WTC11 (cell line): ENCODE measurements at regions not wholly inside any gene's neighbourhood (a gene's known extent, or its start where the extent isn't known, plus 50 kb on each side); places are given as distances from the start of the nearest gene placed in this dataset.

Experiments
- ATAC-seq: fragments of 200-7000 bp; cut with Tn5 transposase; 2 replicates; pipeline ENCODE4 v1.10.0; 2021; ENCODE audit warnings: mild to moderate bottlenecking, moderate library complexity
- CTCF ChIA-PET: fragments of 300-600 bp; sonication (Branson Sonifier 250); formaldehyde crosslinking; loops from one replicate; lab custom pipeline; 2021; ENCODE audit warnings: antibody characterized with exemption; lab: Charles Lee
- POLR2A ChIA-PET: fragments of 350-600 bp; sonication (Branson Sonifier 250); formaldehyde crosslinking; loops from one replicate; lab custom pipeline; 2021; ENCODE audit warnings: antibody characterized with exemption; lab: Charles Lee
- DNase-seq: peaks from one replicate; pipeline ENCODE4 v3.0.0; 2021; ENCODE audit warnings: low spot score
- H3K27ac Mint-ChIP-seq: 2 replicates; pipeline ENCODE4 v1.8.0; 2021; ENCODE audit warnings: mixed read lengths
- H3K27me3 Mint-ChIP-seq: 2 replicates; pipeline ENCODE4 v1.8.0; 2021; ENCODE audit warnings: low read depth, mild to moderate bottlenecking, moderate library complexity, mixed read lengths
- H3K36me3 Mint-ChIP-seq: 2 replicates; pipeline ENCODE4 v1.8.0; 2021; ENCODE audit warnings: mixed read lengths
- H3K4me1 Mint-ChIP-seq: 2 replicates; pipeline ENCODE4 v1.8.0; 2022; ENCODE audit warnings: mixed read lengths
- H3K4me3 Mint-ChIP-seq: 2 replicates; pipeline ENCODE4 v1.8.0; 2021; ENCODE audit warnings: mild to moderate bottlenecking, moderate library complexity, mixed read lengths
- H3K9me3 Mint-ChIP-seq: 2 replicates; pipeline ENCODE4 v1.8.0; 2021; ENCODE audit warnings: mixed read lengths
- ARID4B ChIP-seq: sonication (generic); formaldehyde crosslinking; IDR thresholded peaks from 2 replicates; pipeline ENCODE4 v1.8.0; 2023; ENCODE audit warnings: missing genetic modification reagents, mild to moderate bottlenecking, borderline replicate concordance
- CREM ChIP-seq: sonication (generic); formaldehyde crosslinking; IDR thresholded peaks from 2 replicates; pipeline ENCODE4 v1.8.1; 2022; ENCODE audit warnings: mild to moderate bottlenecking, missing genetic modification reagents, moderate library complexity
- ELF4 ChIP-seq: sonication (generic); formaldehyde crosslinking; IDR thresholded peaks from 2 replicates; pipeline ENCODE4 v1.8.1; 2022; ENCODE audit warnings: low read depth, mild to moderate bottlenecking, moderate library complexity, missing genetic modification reagents
- FOXK1 ChIP-seq: sonication (generic); formaldehyde crosslinking; IDR thresholded peaks from 2 replicates; pipeline ENCODE4 v1.8.0; 2022; ENCODE audit warnings: mild to moderate bottlenecking, moderate library complexity, missing genetic modification reagents
- JUN ChIP-seq: sonication (generic); formaldehyde crosslinking; IDR thresholded peaks from 2 replicates; pipeline ENCODE4 v1.8.0; 2023; ENCODE audit warnings: mild to moderate bottlenecking, missing genetic modification reagents
- KAT7 ChIP-seq: sonication (generic); formaldehyde crosslinking; IDR thresholded peaks from 2 replicates; pipeline ENCODE4 v1.8.1; 2023; ENCODE audit warnings: missing genetic modification reagents, mild to moderate bottlenecking, borderline replicate concordance
- MLX ChIP-seq: sonication (generic); formaldehyde crosslinking; IDR thresholded peaks from 2 replicates; pipeline ENCODE4 v1.8.1; 2023; ENCODE audit warnings: mild to moderate bottlenecking, missing genetic modification reagents, moderate library complexity
- NR3C1 ChIP-seq: sonication (generic); formaldehyde crosslinking; conservative IDR thresholded peaks from 2 replicates; pipeline ENCODE4 v1.8.1; 2023; ENCODE audit warnings: low read depth, mild to moderate bottlenecking, missing genetic modification reagents
- PREB ChIP-seq: sonication (generic); formaldehyde crosslinking; IDR thresholded peaks from 2 replicates; pipeline ENCODE4 v1.8.1; 2022; ENCODE audit warnings: mild to moderate bottlenecking, missing genetic modification reagents, moderate library complexity, borderline replicate concordance
- RORB ChIP-seq: fragments of 250-450 bp; sonication (Bioruptor Pico); IDR thresholded peaks from 2 replicates; pipeline ENCODE4 v1.9.0; 2021; ENCODE audit warnings: mild to moderate bottlenecking
- TCF7 ChIP-seq: sonication (generic); formaldehyde crosslinking; IDR thresholded peaks from 2 replicates; pipeline ENCODE4 v1.8.0; 2022; ENCODE audit warnings: mild to moderate bottlenecking, low read depth, missing genetic modification reagents, moderate library complexity
- ZNF317 ChIP-seq: sonication (generic); formaldehyde crosslinking; IDR thresholded peaks from 2 replicates; pipeline ENCODE4 v1.8.1; 2023; ENCODE audit warnings: low read depth, mild to moderate bottlenecking, moderate library complexity, missing genetic modification reagents, borderline replicate concordance
- ZNF671 ChIP-seq: fragments of 250-450 bp; sonication (Bioruptor Pico); IDR thresholded peaks from 2 replicates; pipeline ENCODE4 v1.8.0; 2021; ENCODE audit warnings: mild to moderate bottlenecking
- TF ChIP-seq, protein P1 (sequence below): sonication (generic); formaldehyde crosslinking; IDR thresholded peaks from 2 replicates; pipeline ENCODE4 v1.8.1; 2022; ENCODE audit warnings: mild to moderate bottlenecking, moderate library complexity, missing genetic modification reagents
- TF ChIP-seq, protein P2 (sequence below): fragments of 250-450 bp; sonication (Bioruptor Pico); IDR thresholded peaks from 2 replicates; pipeline ENCODE4 v1.9.0; 2021; ENCODE audit warnings: mild to moderate bottlenecking, borderline replicate concordance

DNA sequence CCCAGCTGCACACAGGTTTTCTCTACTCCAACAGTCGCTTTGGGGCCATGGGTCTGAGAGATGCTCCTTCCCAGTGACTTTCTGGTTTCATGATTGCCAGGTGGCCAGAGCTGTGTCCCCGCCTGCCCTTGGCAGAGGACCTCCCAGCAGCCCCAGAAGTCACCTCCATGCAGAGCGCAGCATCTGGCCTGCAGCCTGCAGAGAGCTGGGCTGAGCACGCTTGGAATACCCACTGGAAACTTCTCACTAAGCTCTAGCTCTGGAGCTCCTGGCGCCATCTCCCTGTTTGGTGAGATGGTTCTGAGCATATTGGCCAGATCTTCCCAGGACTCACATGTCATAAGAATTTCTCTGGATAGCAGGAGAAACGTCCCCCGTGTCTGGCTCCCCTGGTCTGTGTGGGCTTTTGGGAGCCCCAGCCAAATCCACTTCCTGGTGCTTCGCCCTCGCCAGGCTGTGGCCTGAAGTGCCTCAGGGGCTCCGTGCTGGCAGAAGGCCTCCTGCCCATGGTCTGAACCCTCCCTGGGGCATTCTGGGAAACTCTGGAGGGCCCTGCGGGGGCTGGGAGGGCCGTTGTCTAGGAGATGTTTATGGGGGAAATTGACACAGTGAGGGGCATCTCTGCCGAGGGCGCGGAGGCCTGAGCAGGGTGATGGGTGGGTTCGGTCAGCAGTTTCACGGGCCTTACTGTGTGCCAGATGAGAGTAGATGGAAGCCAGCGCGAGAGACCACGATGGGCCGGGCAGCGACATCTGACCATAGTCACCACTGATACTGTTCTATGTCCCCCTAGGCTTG is 73.2 kb upstream of the CIBAR2 start:
- H3K27ac Mint-ChIP-seq, result no peak overlapping the region
- ATAC-seq, result no peak
- no peak for TF ChIP-seq MLX (CRISPR knock-in tag)
- TF ChIP-seq RORB (CRISPR knock-in tag), result no peak
- no peak for TF ChIP-seq NR3C1 (CRISPR knock-in tag)
- no peak for TF ChIP-seq KAT7
- TF ChIP-seq CREM (CRISPR knock-in tag), result no peak
- TF ChIP-seq JUN, result no peak
- no peak for TF ChIP-seq PREB (CRISPR knock-in tag)
- no peak overlapping the region for H3K4me3 Mint-ChIP-seq
- peaks cover 18% of the 10 kb centered on the region for H3K9me3 Mint-ChIP-seq
- ChIA-PET CTCF (interaction anchor here (0.8 to 2.4 kb wide), 3 partner anchors 50 to 71 kb away, joined by 3 to 21 read pairs (median 12); no protein-coding TSS in a partner anchor), POLR2A (no interaction called here)
- H3K27me3 Mint-ChIP-seq, result peaks cover 2% of the 10 kb centered on the region; the same call in 1 of the 2 replicates
- no peak for DNase-seq
- peaks cover 30% of the 10 kb centered on the region for H3K36me3 Mint-ChIP-seq
- 0 out of 2 replicates have a peak, but pooled peaks cover 4% of the 10 kb centered on the region for H3K4me1 Mint-ChIP-seq

DNA sequence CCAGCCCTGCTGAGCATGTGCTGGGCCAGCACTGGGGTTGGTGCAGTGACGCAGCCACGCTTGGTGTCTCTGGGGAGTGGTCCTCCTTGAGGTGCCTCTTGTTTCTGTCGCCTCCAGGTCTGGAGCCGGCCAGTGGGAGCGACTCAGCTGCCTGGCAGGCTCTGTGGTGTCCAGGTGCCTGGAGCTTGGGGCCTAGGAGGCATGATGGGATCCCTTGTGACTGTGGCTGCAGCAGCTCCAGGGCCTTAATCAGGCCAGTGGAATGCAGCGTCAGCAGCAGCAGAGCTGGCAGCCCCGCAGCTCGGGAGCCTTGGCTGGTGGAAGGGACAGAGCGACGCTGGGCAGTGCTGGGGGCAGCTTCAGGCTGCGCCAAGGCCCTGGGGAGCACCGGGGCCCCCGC is 74.7 kb upstream of the CIBAR2 start:
- Mint-ChIP-seq H3K4me1 (0 out of 2 replicates have a peak, but pooled peaks cover 9% of the 10 kb centered on the region), H3K9me3 (peaks cover 18% of the 10 kb centered on the region), H3K36me3 (peaks cover 30% of the 10 kb centered on the region), H3K4me3 (no peak overlapping the region), H3K27ac (peak overlapping the region; percentile 78; the same call in 1 of the 2 replicates), H3K27me3 (peaks cover 2% of the 10 kb centered on the region; the same call in 1 of the 2 replicates)
- TF ChIP-seq ZNF317 (CRISPR knock-in tag), result no peak
- TF ChIP-seq, protein P1, sequence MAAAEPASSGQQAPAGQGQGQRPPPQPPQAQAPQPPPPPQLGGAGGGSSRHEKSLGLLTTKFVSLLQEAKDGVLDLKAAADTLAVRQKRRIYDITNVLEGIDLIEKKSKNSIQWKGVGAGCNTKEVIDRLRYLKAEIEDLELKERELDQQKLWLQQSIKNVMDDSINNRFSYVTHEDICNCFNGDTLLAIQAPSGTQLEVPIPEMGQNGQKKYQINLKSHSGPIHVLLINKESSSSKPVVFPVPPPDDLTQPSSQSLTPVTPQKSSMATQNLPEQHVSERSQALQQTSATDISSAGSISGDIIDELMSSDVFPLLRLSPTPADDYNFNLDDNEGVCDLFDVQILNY (CRISPR knock-in tag), result 0 out of 2 replicates have a peak, but pooled peaks have one; percentile 21
- DNase-seq (no peak), ATAC-seq (peak; percentile 55)
- POLR2A ChIA-PET, result interaction anchor here (0.7 kb wide), 1 partner anchor 1393 kb away, joined by 4 read pairs; no protein-coding TSS in a partner anchor
- CTCF ChIA-PET, result interaction anchor here (0.6 to 2.4 kb wide), 26 partner anchors 11 to 429 kb away, joined by 3 to 21 read pairs (median 5); no protein-coding TSS in a partner anchor

DNA sequence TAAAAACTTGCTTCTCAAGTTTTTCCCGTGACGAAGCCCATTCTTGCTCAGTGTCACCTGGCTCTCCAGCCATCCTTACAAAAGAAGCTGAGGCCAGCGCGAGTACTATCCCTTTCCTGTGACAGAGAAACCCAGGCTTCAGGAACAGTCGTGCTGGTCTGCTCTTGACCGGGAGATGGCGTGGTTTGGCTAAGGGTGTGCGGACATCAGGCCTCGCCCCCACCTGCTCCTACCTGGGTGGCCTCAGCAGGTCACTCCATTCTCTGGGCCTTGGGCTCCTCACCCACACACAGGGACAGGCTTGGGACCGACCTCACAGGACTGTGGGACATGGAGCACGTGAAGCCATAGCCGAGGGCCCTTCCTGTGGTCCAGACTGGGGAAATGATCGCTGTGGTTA is 75.2 kb upstream of the CIBAR2 start:
- peak; percentile 74 for DNase-seq
- H3K27ac Mint-ChIP-seq, result no peak overlapping the region
- 0 out of 2 replicates have a peak, but pooled peaks cover 9% of the 10 kb centered on the region for H3K4me1 Mint-ChIP-seq
- H3K36me3 Mint-ChIP-seq, result peaks cover 30% of the 10 kb centered on the region
- H3K4me3 Mint-ChIP-seq, result no peak overlapping the region
- ChIA-PET POLR2A (no interaction called here), CTCF (interaction anchor here (0.6 to 2.4 kb wide), 28 partner anchors 11 to 429 kb away, joined by 3 to 21 read pairs (median 5); no protein-coding TSS in a partner anchor)
- H3K27me3 Mint-ChIP-seq, result peaks cover 2% of the 10 kb centered on the region; the same call in 1 of the 2 replicates
- peaks cover 18% of the 10 kb centered on the region for H3K9me3 Mint-ChIP-seq
- ATAC-seq, result peak; percentile 88
- TF ChIP-seq FOXK1 (CRISPR knock-in tag) (no peak), ELF4 (CRISPR knock-in tag) (no peak), ARID4B (no peak), ZNF671 (CRISPR knock-in tag) (no peak), TCF7 (CRISPR knock-in tag) (no peak)
- TF ChIP-seq, protein P2, sequence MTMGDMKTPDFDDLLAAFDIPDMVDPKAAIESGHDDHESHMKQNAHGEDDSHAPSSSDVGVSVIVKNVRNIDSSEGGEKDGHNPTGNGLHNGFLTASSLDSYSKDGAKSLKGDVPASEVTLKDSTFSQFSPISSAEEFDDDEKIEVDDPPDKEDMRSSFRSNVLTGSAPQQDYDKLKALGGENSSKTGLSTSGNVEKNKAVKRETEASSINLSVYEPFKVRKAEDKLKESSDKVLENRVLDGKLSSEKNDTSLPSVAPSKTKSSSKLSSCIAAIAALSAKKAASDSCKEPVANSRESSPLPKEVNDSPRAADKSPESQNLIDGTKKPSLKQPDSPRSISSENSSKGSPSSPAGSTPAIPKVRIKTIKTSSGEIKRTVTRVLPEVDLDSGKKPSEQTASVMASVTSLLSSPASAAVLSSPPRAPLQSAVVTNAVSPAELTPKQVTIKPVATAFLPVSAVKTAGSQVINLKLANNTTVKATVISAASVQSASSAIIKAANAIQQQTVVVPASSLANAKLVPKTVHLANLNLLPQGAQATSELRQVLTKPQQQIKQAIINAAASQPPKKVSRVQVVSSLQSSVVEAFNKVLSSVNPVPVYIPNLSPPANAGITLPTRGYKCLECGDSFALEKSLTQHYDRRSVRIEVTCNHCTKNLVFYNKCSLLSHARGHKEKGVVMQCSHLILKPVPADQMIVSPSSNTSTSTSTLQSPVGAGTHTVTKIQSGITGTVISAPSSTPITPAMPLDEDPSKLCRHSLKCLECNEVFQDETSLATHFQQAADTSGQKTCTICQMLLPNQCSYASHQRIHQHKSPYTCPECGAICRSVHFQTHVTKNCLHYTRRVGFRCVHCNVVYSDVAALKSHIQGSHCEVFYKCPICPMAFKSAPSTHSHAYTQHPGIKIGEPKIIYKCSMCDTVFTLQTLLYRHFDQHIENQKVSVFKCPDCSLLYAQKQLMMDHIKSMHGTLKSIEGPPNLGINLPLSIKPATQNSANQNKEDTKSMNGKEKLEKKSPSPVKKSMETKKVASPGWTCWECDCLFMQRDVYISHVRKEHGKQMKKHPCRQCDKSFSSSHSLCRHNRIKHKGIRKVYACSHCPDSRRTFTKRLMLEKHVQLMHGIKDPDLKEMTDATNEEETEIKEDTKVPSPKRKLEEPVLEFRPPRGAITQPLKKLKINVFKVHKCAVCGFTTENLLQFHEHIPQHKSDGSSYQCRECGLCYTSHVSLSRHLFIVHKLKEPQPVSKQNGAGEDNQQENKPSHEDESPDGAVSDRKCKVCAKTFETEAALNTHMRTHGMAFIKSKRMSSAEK (CRISPR knock-in tag), result no peak
